Thyroid gland (tissue), 4 donors: ENCODE measurements at regions not wholly inside any gene's neighbourhood (a gene's known extent, or its start where the extent isn't known, plus 50 kb on each side); places are given as distances from the start of the nearest gene placed in this dataset.

Experiments
- DNase-seq, 2 donors: peaks; one replicate each; pipeline ENCODE4 v3.0.0-alpha.2; 2019
- H3K27ac ChIP-seq, 3 donors: fragments of 200-600 bp; sonication (generic); 1 replicate in 2 of 3; 2 replicates in 1 of 3; pipeline ENCODE4 v1.5.1; 2016 to 2019; ENCODE audit warnings: mild to moderate bottlenecking in 1 of 3, moderate library complexity in 1 of 3
- H3K27me3 ChIP-seq: fragments of 200-600 bp; sonication (generic); one replicate; pipeline ENCODE4 v1.5.1; 2019
- H3K36me3 ChIP-seq, 2 donors: fragments of 200-600 bp; sonication (generic); one replicate each; pipeline ENCODE4 v1.5.1; 2016 to 2019
- H3K4me1 ChIP-seq, 2 donors: fragments of 200-600 bp; sonication (generic); one replicate each; pipeline ENCODE4 v1.5.1; 2017 to 2019
- H3K4me3 ChIP-seq, 3 donors: fragments of 200-600 bp; sonication (generic); replicated peaks in 1 of 3; 1 replicate in 2 of 3; 2 replicates in 1 of 3; pipeline ENCODE4 v1.5.1; 2016; ENCODE audit warnings: mild to moderate bottlenecking in 1 of 3
- H3K9me3 ChIP-seq: fragments of 200-600 bp; sonication (generic); one replicate; pipeline ENCODE4 v1.5.1; 2017
- CTCF ChIP-seq, 6 experiments: fragments of 200-600 bp in 3 of 6; fragments of 450-650 bp in 3 of 6; sonication (generic) in 3 of 6; IDR thresholded peaks; one replicate each; pipeline ENCODE4 v1.5.1; 2016 to 2019; ENCODE audit warnings: antibody characterized with exemption in 6 of 6, mild to moderate bottlenecking in 2 of 6, inconsistent platforms in 1 of 6, moderate library complexity in 1 of 6
- POLR2A ChIP-seq, 2 donors: fragments of 450-650 bp; IDR thresholded peaks; one replicate each; pipeline ENCODE4 v1.6.1; 2017; ENCODE audit warnings: antibody characterized with exemption in 2 of 2, mild to moderate bottlenecking in 2 of 2, moderate library complexity in 1 of 2
- WGBS, 2 donors: methylation state at CpG; one replicate each; pipeline ENCODE4 v1.1.5; 2017; 5-methylcytosine and 5-hydroxymethylcytosine counted together
- intact Hi-C: fragments of 100-400 bp; cut with DNase I; formaldehyde crosslinking; loops from one replicate; pipeline ENCODE4 v1.15.1; 2023

GRCh38 chr4:26220696-26221095, 100.1 kb upstream of the RBPJ start:
- H3K27ac ChIP-seq = no peak overlapping the region
- no peak for DNase-seq
- intact Hi-C loops = no loop called here
- no peak for TF ChIP-seq CTCF (IDR thresholded peaks at IDR 0.05)
- no peak for TF ChIP-seq POLR2A (IDR thresholded peaks at IDR 0.05)
- 85 to 88% methylated on average over 4 of the region's 4 CpGs for WGBS, 2 donors
- H3K36me3 ChIP-seq = no peaks in the 10 kb centered on the region
- H3K27me3 ChIP-seq = no peaks in the 10 kb centered on the region
- H3K4me3 ChIP-seq = no peak overlapping the region
- no peaks in the 10 kb centered on the region for H3K4me1 ChIP-seq
- no peaks in the 10 kb centered on the region for H3K9me3 ChIP-seq

DNA sequence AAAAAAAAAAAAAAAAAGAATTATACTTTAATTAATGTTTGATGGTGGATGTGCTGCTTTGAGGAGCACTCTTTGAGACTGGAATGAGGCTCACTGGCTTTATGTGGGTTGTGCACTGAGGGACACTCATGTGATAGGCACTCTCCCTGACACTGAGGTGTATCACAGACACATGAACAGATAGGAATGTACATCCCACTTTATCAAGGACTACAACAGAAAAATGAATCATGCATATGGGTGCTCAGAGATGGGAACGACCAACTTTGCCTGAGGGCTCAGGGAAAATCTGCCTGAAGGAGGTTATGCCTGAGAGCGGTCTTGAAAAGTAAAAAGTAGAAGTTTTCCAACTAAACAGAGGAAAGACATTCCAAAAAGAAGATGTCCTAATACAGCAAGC, 97.7 kb upstream of the RBPJ start:
- WGBS, 2 donors = 95 to 96% methylated on average over 2 of the region's 2 CpGs
- no peak overlapping the region for H3K27ac ChIP-seq
- no peaks in the 10 kb centered on the region for H3K36me3 ChIP-seq
- H3K4me1 ChIP-seq = no peaks in the 10 kb centered on the region
- no peaks in the 10 kb centered on the region for H3K9me3 ChIP-seq
- intact Hi-C loops = no loop called here
- no peak for DNase-seq
- no peak overlapping the region for H3K4me3 ChIP-seq
- H3K27me3 ChIP-seq = no peaks in the 10 kb centered on the region
- TF ChIP-seq CTCF (IDR thresholded peaks at IDR 0.05) (no peak), POLR2A (IDR thresholded peaks at IDR 0.05) (no peak)

- Histone ChIP-seq H3K4me1 (no peaks in the 10 kb centered on the region), H3K36me3 (no peaks in the 10 kb centered on the region), H3K9me3 (no peaks in the 10 kb centered on the region), H3K27ac (no peak overlapping the region), H3K27me3 (no peaks in the 10 kb centered on the region), H3K4me3 (no peak overlapping the region)
- intact Hi-C loops = no loop called here
- 59 to 74% methylated on average over 5 of the region's 5 CpGs for WGBS, 2 donors
- DNase-seq = no peak
- no peak for TF ChIP-seq CTCF (IDR thresholded peaks at IDR 0.05)
- no peak for TF ChIP-seq POLR2A (IDR thresholded peaks at IDR 0.05)
Observed at GRCh38 chr4:26226629-26227376, 94.0 kb upstream of the RBPJ start.

- no peak overlapping the region for H3K27ac ChIP-seq
- H3K27me3 ChIP-seq = no peaks in the 10 kb centered on the region
- H3K36me3 ChIP-seq = no peaks in the 10 kb centered on the region
- no peaks in the 10 kb centered on the region for H3K9me3 ChIP-seq
- TF ChIP-seq POLR2A (IDR thresholded peaks at IDR 0.05) (no peak), CTCF (IDR thresholded peaks at IDR 0.05) (no peak)
- intact Hi-C loops = no loop called here
- DNase-seq = no peak
- H3K4me3 ChIP-seq = no peak overlapping the region
- WGBS, 2 donors = 88 to 90% methylated on average over 13 to 15 of the region's 15 CpGs
- H3K4me1 ChIP-seq = no peaks in the 10 kb centered on the region
Observed at GRCh38 chr4:26227601-26228229, 93.1 kb upstream of the RBPJ start.

DNA sequence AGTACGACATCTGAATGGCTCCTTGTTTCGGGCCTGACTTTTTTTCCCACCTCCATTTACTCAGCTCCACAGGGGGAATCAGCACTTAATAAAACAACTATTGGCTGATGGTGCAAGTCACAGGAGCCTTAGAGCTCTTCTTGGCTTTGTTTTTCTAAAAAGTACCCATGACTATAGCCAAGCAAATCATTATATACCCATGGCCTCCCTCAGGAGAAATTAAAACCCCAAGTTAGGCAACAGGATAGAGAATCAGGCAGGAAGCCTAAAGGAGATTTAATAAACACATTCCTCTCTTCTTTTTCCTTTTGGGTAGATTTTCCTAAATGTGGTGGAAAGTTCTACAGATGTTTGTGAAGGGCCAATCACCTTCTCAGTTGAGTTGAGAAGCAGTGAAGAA, 91.9 kb upstream of the RBPJ start:
- TF ChIP-seq POLR2A (IDR thresholded peaks at IDR 0.05) = no peak
- TF ChIP-seq CTCF (IDR thresholded peaks at IDR 0.05) = no peak
- H3K27ac ChIP-seq = no peak overlapping the region
- no peaks in the 10 kb centered on the region for H3K27me3 ChIP-seq
- H3K36me3 ChIP-seq = no peaks in the 10 kb centered on the region
- H3K4me3 ChIP-seq = no peak overlapping the region
- H3K4me1 ChIP-seq = no peaks in the 10 kb centered on the region
- H3K9me3 ChIP-seq = no peaks in the 10 kb centered on the region
- intact Hi-C loops = no loop called here
- 72 to 86% methylated on average over 2 of the region's 2 CpGs for WGBS, 2 donors
- no peak for DNase-seq
